SK-N-SH treated with all-trans-retinoic acid at 6 μM for 48 hours (cell line): ENCODE measurements at regions not wholly inside any gene's neighbourhood (a gene's known extent, or its start where the extent isn't known, plus 50 kb on each side); places are given as distances from the start of the nearest gene placed in this dataset.

Experiments used
- ARNTL ChIP-seq: fragments of 450-650 bp; formaldehyde crosslinking; IDR thresholded peaks from 2 replicates; pipeline ENCODE4 v1.5.0; 2020; ENCODE audit warnings: low read depth, mild to moderate bottlenecking, moderate library complexity, borderline replicate concordance
- BACH2 ChIP-seq: fragments of 250-450 bp; sonication (Bioruptor Pico); IDR thresholded peaks from 2 replicates; pipeline ENCODE4 v1.9.0; 2021; ENCODE audit warnings: mild to moderate bottlenecking, borderline replicate concordance
- CSRNP3 ChIP-seq: fragments of 250-450 bp; sonication (Bioruptor Pico); IDR thresholded peaks from 2 replicates; pipeline ENCODE4 v1.5.1; 2021; ENCODE audit warnings: mild to moderate bottlenecking, moderate library complexity
- ISL1 ChIP-seq: fragments of 250-450 bp; sonication (Bioruptor Pico); IDR thresholded peaks from 2 replicates; pipeline ENCODE4 v2.1.2; 2022; ENCODE audit warnings: mild to moderate bottlenecking, moderate library complexity
- POU6F1 ChIP-seq: fragments of 250-450 bp; sonication (Bioruptor Pico); IDR thresholded peaks from 2 replicates; pipeline ENCODE4 v1.8.0; 2021; ENCODE audit warnings: low read depth, mild to moderate bottlenecking, moderate library complexity, borderline replicate concordance
- RARB ChIP-seq: fragments of 250-450 bp; sonication (Bioruptor Pico); IDR thresholded peaks from 2 replicates; pipeline ENCODE4 v1.8.0; 2021; ENCODE audit warnings: mild to moderate bottlenecking, moderate library complexity
- SNAI2 ChIP-seq: fragments of 250-450 bp; sonication (Bioruptor Pico); IDR thresholded peaks from 2 replicates; pipeline ENCODE4 v1.5.0; 2020; ENCODE audit warnings: mild to moderate bottlenecking, moderate library complexity
- ZC3H10 ChIP-seq: fragments of 250-450 bp; sonication (Bioruptor Pico); IDR thresholded peaks from 2 replicates; pipeline ENCODE4 v1.5.1; 2021; ENCODE audit warnings: mild to moderate bottlenecking, moderate library complexity
- ZFP3 ChIP-seq: fragments of 250-450 bp; sonication (Bioruptor Pico); IDR thresholded peaks from 2 replicates; pipeline ENCODE4 v1.5.0; 2020; ENCODE audit warnings: mild to moderate bottlenecking, moderate library complexity
- ZNF70 ChIP-seq: fragments of 450-650 bp; formaldehyde crosslinking; IDR thresholded peaks from 2 replicates; pipeline ENCODE4 v1.5.0; 2020; ENCODE audit warnings: mild to moderate bottlenecking, moderate library complexity
- ZNF8 ChIP-seq: fragments of 450-650 bp; formaldehyde crosslinking; IDR thresholded peaks from 2 replicates; pipeline ENCODE4 v1.5.0; 2020; ENCODE audit warnings: mild to moderate bottlenecking, moderate library complexity

- no peak for TF ChIP-seq RARB (CRISPR knock-in tag)
- TF ChIP-seq CSRNP3 (CRISPR knock-in tag): no peak
- no peak for TF ChIP-seq ZNF8 (CRISPR knock-in tag)
- no peak for TF ChIP-seq BACH2 (CRISPR knock-in tag)
- TF ChIP-seq POU6F1 (CRISPR knock-in tag): no peak
- no peak for TF ChIP-seq SNAI2 (CRISPR knock-in tag)
- no peak for TF ChIP-seq ISL1
- TF ChIP-seq ARNTL (CRISPR knock-in tag): no peak
- TF ChIP-seq ZFP3 (CRISPR knock-in tag): no peak
- TF ChIP-seq ZC3H10 (CRISPR knock-in tag): no peak
- no peak for TF ChIP-seq ZNF70
These were observed 120.8 kb downstream of the MAFB start for GRCh38 chr20:40568200-40568599.
